ENCODE measurements at regions not wholly inside any gene's neighbourhood (a gene's known extent, or its start where the extent isn't known, plus 50 kb on each side); places are given as distances from the start of the nearest gene placed in this dataset.
"Not testable (repeated sequence)": the region's sequence is repeated elsewhere in the genome, so short reads cannot be mapped to it uniquely, and the experiment has no call there.

GRCh38 chrX:114046695-114047279, 537.1 kb upstream of the HTR2C start:
- TF ChIP-seq CTCF (IDR thresholded peaks at IDR 0.05): no peak
- no peak for TF ChIP-seq POLR2A (IDR thresholded peaks at IDR 0.05)
- H3K9me3 ChIP-seq: no peaks in the 10 kb centered on the region
- no peak overlapping the region for H3K27ac ChIP-seq
- H3K4me1 ChIP-seq: no peaks in the 10 kb centered on the region
- ATAC-seq: no peak
- no peaks in the 10 kb centered on the region for H3K36me3 ChIP-seq
- WGBS (ENCODE audit: insufficient coverage, low coverage, low lambda C conversion rate, missing lambda C conversion rate): 80% methylated on average over 6 of the region's 6 CpGs
- DNase-seq: no peak
- intact Hi-C loops (cut with DNase I): no loop called here
- no peak overlapping the region for H3K4me3 ChIP-seq
- no peaks in the 10 kb centered on the region for H3K27me3 ChIP-seq

GRCh38 chrX:114041470-114041869, 542.4 kb upstream of the HTR2C start:
- DNase-seq; H3K9me3 ChIP-seq; H3K27ac ChIP-seq; H3K27me3 ChIP-seq; H3K36me3 ChIP-seq; intact Hi-C loops (cut with DNase I); ATAC-seq; H3K4me1 ChIP-seq; H3K4me3 ChIP-seq: not testable (repeated sequence)
- 39% methylated on average over 7 of the region's 8 CpGs for WGBS (ENCODE audit: insufficient coverage, low coverage, low lambda C conversion rate, missing lambda C conversion rate)

- H3K36me3 ChIP-seq; intact Hi-C loops (cut with DNase I); ATAC-seq; DNase-seq; H3K27ac ChIP-seq; H3K27me3 ChIP-seq; H3K4me1 ChIP-seq; H3K4me3 ChIP-seq; H3K9me3 ChIP-seq: not testable (repeated sequence)
- 57% methylated on average over 17 of the region's 18 CpGs for WGBS (ENCODE audit: insufficient coverage, low coverage, low lambda C conversion rate, missing lambda C conversion rate)
Measured at GRCh38 chrX:114040661-114041269, 543.1 kb upstream of the HTR2C start.

GRCh38 chrX:114040111-114040510, 543.8 kb upstream of the HTR2C start:
- H3K27ac ChIP-seq; DNase-seq; H3K36me3 ChIP-seq; H3K4me1 ChIP-seq; H3K9me3 ChIP-seq; ATAC-seq; H3K27me3 ChIP-seq; H3K4me3 ChIP-seq; intact Hi-C loops (cut with DNase I): not testable (repeated sequence)
- 33% methylated on average over 3 of the region's 8 CpGs for WGBS (ENCODE audit: insufficient coverage, low coverage, low lambda C conversion rate, missing lambda C conversion rate)

GRCh38 chrX:114038358-114038757, 545.5 kb upstream of the HTR2C start:
- no peak overlapping the region for H3K4me3 ChIP-seq
- H3K9me3 ChIP-seq: no peaks in the 10 kb centered on the region
- DNase-seq (no peak), ATAC-seq (no peak)
- intact Hi-C loops (cut with DNase I): no loop called here
- H3K27ac ChIP-seq: no peak overlapping the region
- 15% methylated on average over 1 of the region's 1 CpG for WGBS (ENCODE audit: insufficient coverage, low coverage, low lambda C conversion rate, missing lambda C conversion rate)
- no peaks in the 10 kb centered on the region for H3K4me1 ChIP-seq
- H3K27me3 ChIP-seq: peaks cover 0 to 9% of the 10 kb centered on the region in 2 donors
- TF ChIP-seq POLR2A (IDR thresholded peaks at IDR 0.05) (no peak), CTCF (IDR thresholded peaks at IDR 0.05) (no peak)
- H3K36me3 ChIP-seq: no peaks in the 10 kb centered on the region

- ATAC-seq (no peak), DNase-seq (no peak)
- Histone ChIP-seq H3K36me3 (no peaks in the 10 kb centered on the region), H3K27me3 (peaks cover 0 to 9% of the 10 kb centered on the region in 2 donors), H3K4me1 (no peaks in the 10 kb centered on the region), H3K27ac (no peak overlapping the region), H3K4me3 (no peak overlapping the region), H3K9me3 (no peaks in the 10 kb centered on the region)
- TF ChIP-seq POLR2A (IDR thresholded peaks at IDR 0.05): no peak
- no peak for TF ChIP-seq CTCF (IDR thresholded peaks at IDR 0.05)
- WGBS (ENCODE audit: insufficient coverage, low coverage, low lambda C conversion rate, missing lambda C conversion rate): 33% methylated on average over 1 of the region's 2 CpGs
- intact Hi-C loops (cut with DNase I): no loop called here
Measured at GRCh38 chrX:114037515-114037914, 546.4 kb upstream of the HTR2C start.

All from right lobe of liver (tissue), 6 donors.